SK-N-DZ (cell line): ENCODE measurements at regions not wholly inside any gene's neighbourhood (a gene's known extent, or its start where the extent isn't known, plus 50 kb on each side); places are given as distances from the start of the nearest gene placed in this dataset.
"Not testable (repeated sequence)": the region's sequence is repeated elsewhere in the genome, so short reads cannot be mapped to it uniquely, and the experiment has no call there.

Experiments used
- DNase-seq: peaks from one replicate; pipeline ENCODE4 v3.0.0-alpha.2; 2015; ENCODE audit warnings: low spot score

GRCh38 chr2:195181059-195181705 lies 475.8 kb upstream of the SLC39A10 start:
- DNase-seq, result no peak

- DNase-seq, result no peak
Measured at GRCh38 chr2:195168369-195168768, 488.7 kb upstream of the SLC39A10 start.

- DNase-seq, result no peak
Measured at GRCh38 chr2:195164930-195165329, 492.1 kb upstream of the SLC39A10 start.

- no peak for DNase-seq
Measured at GRCh38 chr2:195162918-195163317, 494.1 kb upstream of the SLC39A10 start.

GRCh38 chr2:195162194-195162593 lies 494.8 kb upstream of the SLC39A10 start:
- DNase-seq, result peak; percentile 74

GRCh38 chr2:195160963-195161362 lies 496.1 kb upstream of the SLC39A10 start:
- no peak for DNase-seq

GRCh38 chr2:195151711-195152110 lies 505.3 kb upstream of the SLC39A10 start:
- no peak for DNase-seq

GRCh38 chr2:195150819-195151218 lies 506.2 kb upstream of the SLC39A10 start:
- no peak for DNase-seq

- no peak for DNase-seq
Measured at GRCh38 chr2:195148004-195148403, 509.0 kb upstream of the SLC39A10 start.

GRCh38 chr2:195146761-195147541 lies 510.1 kb upstream of the SLC39A10 start:
- DNase-seq, result no peak

GRCh38 chr2:195138435-195138834 lies 518.6 kb upstream of the SLC39A10 start:
- DNase-seq, result no peak

- not testable (repeated sequence) for DNase-seq
Measured at GRCh38 chr2:195125889-195126288, 531.1 kb upstream of the SLC39A10 start.

GRCh38 chr2:195124391-195125079 lies 532.5 kb upstream of the SLC39A10 start:
- DNase-seq, result no peak

- DNase-seq, result no peak
Measured at GRCh38 chr2:195122653-195123052, 534.4 kb upstream of the SLC39A10 start.

- DNase-seq, result no peak
Measured at GRCh38 chr2:195121341-195121740, 535.7 kb upstream of the SLC39A10 start.

- no peak for DNase-seq
Measured at GRCh38 chr2:195119231-195119630, 537.8 kb upstream of the SLC39A10 start.

GRCh38 chr2:195118276-195118675 lies 538.8 kb upstream of the SLC39A10 start:
- no peak for DNase-seq

GRCh38 chr2:195117011-195117410 lies 540.0 kb upstream of the SLC39A10 start:
- DNase-seq, result no peak

GRCh38 chr2:195115738-195116137 lies 541.3 kb upstream of the SLC39A10 start:
- no peak for DNase-seq

GRCh38 chr2:195108182-195108581 lies 548.8 kb upstream of the SLC39A10 start:
- DNase-seq, result no peak

- DNase-seq, result no peak
Measured at GRCh38 chr2:195106681-195107380, 550.2 kb upstream of the SLC39A10 start.

- no peak for DNase-seq
Measured at GRCh38 chr2:195105581-195105980, 551.4 kb upstream of the SLC39A10 start.
